Heart left ventricle (tissue), 13 donors: ENCODE measurements at regions not wholly inside any gene's neighbourhood (a gene's known extent, or its start where the extent isn't known, plus 50 kb on each side); places are given as distances from the start of the nearest gene placed in this dataset.

Experiments used
- POLR2A ChIP-seq, 2 donors: fragments of 450-650 bp; IDR thresholded peaks; one replicate each; pipeline ENCODE4 v1.6.1; 2017; ENCODE audit warnings: antibody characterized with exemption in 2 of 2, mild to moderate bottlenecking in 2 of 2, moderate library complexity in 2 of 2
- TF ChIP-seq, protein P1 (sequence below), 12 donors: fragments of 200-600 bp; sonication (generic) in 4 of 12; IDR thresholded peaks; one replicate each; pipeline versions ENCODE4 v1.5.0 to v1.8.0; 2018 to 2022; ENCODE audit warnings: antibody characterized with exemption in 12 of 12, mild to moderate bottlenecking in 5 of 12
- donor health status: ischemic (EF 13 %, LVEDD 7.1; RV severe dilation, severe dysfunction).
- donor health status: DM: no; HTN: yes; CAD: no.
- donor health status: DM: no; HTN: no; CAD: no.
- donor health status: ischemic (EF 25% LVEDD 6.9; RV normal size, moderate dysfunction).
- donor health status: ischemic (EF 25% LVEDD 5.7; RV mildly dilated, moderate dysfunction).
- donor health status: ischemic (EF 35%, LVEDD 5.7; RV mildly dilated, moderate dysfunction).
- donor health status: nonischemic (EF 11% LVEDD 7.7; RV severe dilation, severe dysfunction).
- donor health status: DM: yes; HTN: yes; CAD: no.
- donor health status: PGD.
- donor health status: ischemic (EF 29% LVEDD 5.4; RV normal size, mild dysfunction).
- donor health status: nonischemic (EF 23%, LVEDD 6.1; RV moderate dilation, normal function).

DNA sequence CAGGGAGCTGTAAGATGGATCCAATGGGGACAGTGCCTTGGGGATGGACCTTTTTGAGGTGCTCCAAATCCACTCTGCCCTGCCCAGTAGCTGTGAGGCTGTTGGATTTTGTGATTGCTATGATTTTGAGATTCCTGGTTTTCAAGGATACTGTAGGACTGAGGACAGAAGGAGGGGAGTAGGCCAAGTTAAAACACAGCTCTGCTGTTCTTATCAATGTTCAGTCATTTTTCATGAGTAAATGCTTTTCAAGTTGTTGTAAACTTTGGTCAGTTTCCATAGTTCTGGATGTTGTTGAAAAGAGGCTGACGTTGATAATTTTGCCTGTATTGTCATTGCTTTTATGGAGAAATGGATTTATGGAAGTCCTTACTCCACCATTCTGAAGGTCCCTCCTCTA is 361.2 kb downstream of the ZNF516 start:
- TF ChIP-seq, protein P1, sequence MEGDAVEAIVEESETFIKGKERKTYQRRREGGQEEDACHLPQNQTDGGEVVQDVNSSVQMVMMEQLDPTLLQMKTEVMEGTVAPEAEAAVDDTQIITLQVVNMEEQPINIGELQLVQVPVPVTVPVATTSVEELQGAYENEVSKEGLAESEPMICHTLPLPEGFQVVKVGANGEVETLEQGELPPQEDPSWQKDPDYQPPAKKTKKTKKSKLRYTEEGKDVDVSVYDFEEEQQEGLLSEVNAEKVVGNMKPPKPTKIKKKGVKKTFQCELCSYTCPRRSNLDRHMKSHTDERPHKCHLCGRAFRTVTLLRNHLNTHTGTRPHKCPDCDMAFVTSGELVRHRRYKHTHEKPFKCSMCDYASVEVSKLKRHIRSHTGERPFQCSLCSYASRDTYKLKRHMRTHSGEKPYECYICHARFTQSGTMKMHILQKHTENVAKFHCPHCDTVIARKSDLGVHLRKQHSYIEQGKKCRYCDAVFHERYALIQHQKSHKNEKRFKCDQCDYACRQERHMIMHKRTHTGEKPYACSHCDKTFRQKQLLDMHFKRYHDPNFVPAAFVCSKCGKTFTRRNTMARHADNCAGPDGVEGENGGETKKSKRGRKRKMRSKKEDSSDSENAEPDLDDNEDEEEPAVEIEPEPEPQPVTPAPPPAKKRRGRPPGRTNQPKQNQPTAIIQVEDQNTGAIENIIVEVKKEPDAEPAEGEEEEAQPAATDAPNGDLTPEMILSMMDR (IDR thresholded peaks at IDR 0.05): no peak
- no peak for TF ChIP-seq POLR2A (IDR thresholded peaks at IDR 0.05)
